HEK293T (cell line): ENCODE measurements at regions not wholly inside any gene's neighbourhood (a gene's known extent, or its start where the extent isn't known, plus 50 kb on each side); places are given as distances from the start of the nearest gene placed in this dataset.

Experiments used
- CTCF ChIA-PET: fragments of 350-600 bp; formaldehyde crosslinking; extraction: SDS; loops from one replicate; lab custom pipeline; 2021; ENCODE audit warnings: antibody characterized with exemption, inconsistent platforms; lab: Yijun Ruan, JAX
- POLR2A ChIA-PET: fragments of 350-600 bp; formaldehyde crosslinking; extraction: SDS; loops from one replicate; lab custom pipeline; 2020; ENCODE audit warnings: antibody characterized with exemption, inconsistent platforms; lab: Yijun Ruan, JAX
- DNase-seq: peaks from one replicate; pipeline ENCODE4 v3.0.0; 2012; ENCODE audit warnings: mixed read lengths; ENCODE audit errors: extremely low spot score
- ARNT ChIP-seq: fragments of 450-650 bp; IDR thresholded peaks from 2 replicates; pipeline ENCODE4 v1.6.1; 2017; ENCODE audit warnings: mild to moderate bottlenecking
- BHLHE40 ChIP-seq: fragments of 450-650 bp; IDR thresholded peaks from 2 replicates; pipeline ENCODE4 v1.6.1; 2016; ENCODE audit warnings: mild to moderate bottlenecking, moderate library complexity, borderline replicate concordance
- CTBP1 ChIP-seq: fragments of 450-650 bp; IDR thresholded peaks from 2 replicates; pipeline ENCODE4 v1.6.1; 2016; ENCODE audit warnings: borderline replicate concordance
- ELF4 ChIP-seq: fragments of 450-650 bp; IDR thresholded peaks from 2 replicates; pipeline ENCODE4 v1.6.1; 2017; ENCODE audit warnings: antibody characterized with exemption
- FOXA1 ChIP-seq: fragments of 450-650 bp; IDR thresholded peaks from 2 replicates; pipeline ENCODE4 v1.6.1; 2016; ENCODE audit warnings: mild to moderate bottlenecking
- FOXK2 ChIP-seq: fragments of 450-650 bp; IDR thresholded peaks from 2 replicates; pipeline ENCODE4 v1.6.1; 2016; ENCODE audit warnings: mild to moderate bottlenecking
- FOXM1 ChIP-seq: fragments of 450-650 bp; IDR thresholded peaks from 2 replicates; pipeline ENCODE4 v1.6.1; 2017; ENCODE audit warnings: mild to moderate bottlenecking, borderline replicate concordance
- HDGF ChIP-seq: fragments of 450-650 bp; IDR thresholded peaks from 2 replicates; pipeline ENCODE4 v1.6.1; 2017; ENCODE audit warnings: antibody characterized with exemption, borderline replicate concordance
- L3MBTL2 ChIP-seq: fragments of 450-650 bp; conservative IDR thresholded peaks from 2 replicates; pipeline ENCODE4 v1.6.1; 2016; ENCODE audit warnings: mild to moderate bottlenecking
- LEF1 ChIP-seq: fragments of 450-650 bp; IDR thresholded peaks from 2 replicates; pipeline ENCODE4 v1.6.1; 2017; ENCODE audit warnings: mild to moderate bottlenecking, borderline replicate concordance
- NFRKB ChIP-seq: fragments of 450-650 bp; IDR thresholded peaks from 2 replicates; pipeline ENCODE4 v1.6.1; 2016; ENCODE audit warnings: mild to moderate bottlenecking, moderate library complexity
- SP1 ChIP-seq: fragments of 450-650 bp; IDR thresholded peaks from 2 replicates; pipeline ENCODE4 v1.6.1; 2017
- SUZ12 ChIP-seq: fragments of 450-650 bp; IDR thresholded peaks from 2 replicates; pipeline ENCODE4 v1.6.1; 2016; ENCODE audit warnings: mild to moderate bottlenecking
- TARDBP ChIP-seq: fragments of 450-650 bp; IDR thresholded peaks from 2 replicates; pipeline ENCODE4 v1.6.1; 2016
- ZNF384 ChIP-seq: fragments of 450-650 bp; IDR thresholded peaks from 2 replicates; pipeline ENCODE4 v1.6.1; 2016
- TF ChIP-seq, protein P1 (sequence below): fragments of 450-650 bp; IDR thresholded peaks from 2 replicates; pipeline ENCODE4 v1.6.1; 2016

DNA sequence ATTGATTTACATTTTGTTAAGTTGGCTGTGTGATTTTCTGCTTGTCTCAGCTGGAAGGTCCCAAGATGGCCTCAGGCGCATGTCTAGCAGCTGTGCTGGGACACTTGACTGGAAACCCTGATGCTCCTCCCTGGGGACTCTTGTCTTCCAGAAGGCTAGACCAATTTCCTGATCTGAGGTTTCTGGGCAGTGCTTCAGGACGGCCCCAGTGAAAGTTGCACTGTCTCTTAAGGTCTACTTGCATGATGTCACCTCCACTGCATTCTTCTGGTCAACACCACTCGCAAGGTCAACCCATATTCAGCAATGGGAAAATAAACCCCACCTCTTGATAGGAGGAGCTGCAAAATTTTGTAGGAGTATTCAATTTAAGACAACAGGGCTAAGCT lies 116.0 kb downstream of the SALL1 start:
- TF ChIP-seq TARDBP, result no peak
- no peak for TF ChIP-seq FOXK2
- TF ChIP-seq, protein P1, sequence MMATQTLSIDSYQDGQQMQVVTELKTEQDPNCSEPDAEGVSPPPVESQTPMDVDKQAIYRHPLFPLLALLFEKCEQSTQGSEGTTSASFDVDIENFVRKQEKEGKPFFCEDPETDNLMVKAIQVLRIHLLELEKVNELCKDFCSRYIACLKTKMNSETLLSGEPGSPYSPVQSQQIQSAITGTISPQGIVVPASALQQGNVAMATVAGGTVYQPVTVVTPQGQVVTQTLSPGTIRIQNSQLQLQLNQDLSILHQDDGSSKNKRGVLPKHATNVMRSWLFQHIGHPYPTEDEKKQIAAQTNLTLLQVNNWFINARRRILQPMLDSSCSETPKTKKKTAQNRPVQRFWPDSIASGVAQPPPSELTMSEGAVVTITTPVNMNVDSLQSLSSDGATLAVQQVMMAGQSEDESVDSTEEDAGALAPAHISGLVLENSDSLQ, result no peak
- no peak for TF ChIP-seq ARNT
- no peak for TF ChIP-seq ZNF384
- TF ChIP-seq LEF1, result no peak
- TF ChIP-seq HDGF, result no peak
- no peak for TF ChIP-seq NFRKB
- TF ChIP-seq FOXA1, result no peak
- TF ChIP-seq BHLHE40, result no peak
- TF ChIP-seq FOXM1, result no peak
- POLR2A ChIA-PET, result no interaction called here
- CTCF ChIA-PET, result no interaction called here
- DNase-seq, result no peak

DNA sequence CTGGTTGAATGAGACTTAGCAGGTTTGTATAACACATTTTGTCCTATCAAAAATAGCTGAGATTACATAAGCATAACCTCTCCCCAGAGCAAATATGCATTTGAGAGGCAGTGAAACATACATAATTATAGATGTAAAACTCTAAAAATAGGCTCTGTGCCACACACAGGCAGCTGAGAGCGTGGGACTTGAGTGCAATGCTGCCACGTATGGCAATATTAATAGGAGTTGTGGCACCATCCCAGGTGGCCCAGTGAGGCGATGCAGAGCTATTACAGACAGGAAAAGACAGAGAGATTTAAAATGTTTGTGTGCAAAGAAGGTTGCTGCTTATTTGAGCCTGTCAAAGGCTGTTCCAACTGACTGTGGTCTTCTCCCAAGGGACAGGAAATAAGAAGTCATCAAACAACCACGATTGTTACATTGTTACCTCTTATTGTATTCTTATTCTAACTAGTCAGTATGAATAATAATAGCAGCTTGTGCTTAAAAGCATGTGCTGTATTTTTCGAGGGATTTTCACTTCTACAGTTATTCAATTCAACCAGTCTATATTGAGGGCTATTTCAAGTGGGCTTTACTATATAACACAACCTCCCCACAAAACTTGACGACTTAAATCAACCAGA lies 116.5 kb downstream of the SALL1 start:
- DNase-seq, result no peak
- ChIA-PET POLR2A (no interaction called here), CTCF (no interaction called here)
- TF ChIP-seq NFRKB (no peak), ARNT (no peak), TARDBP (no peak)

- DNase-seq, result no peak
- TF ChIP-seq, protein P1, result no peak
- TF ChIP-seq FOXM1 (no peak), ARNT (no peak), TARDBP (no peak), LEF1 (no peak), CTBP1 (no peak), FOXA1 (no peak), SP1 (no peak)
- ChIA-PET POLR2A (interaction anchor here (1.2 kb wide), 1 partner anchor 10 kb away, joined by 3 read pairs; no protein-coding TSS in a partner anchor), CTCF (interaction anchor here (1.3 kb wide), 1 partner anchor 18 kb away, joined by 4 read pairs; no protein-coding TSS in a partner anchor)
These were observed 119.5 kb downstream of the SALL1 start for GRCh38 chr16:51031598-51031997.

- TF ChIP-seq TARDBP (no peak), FOXM1 (no peak), ZNF384 (no peak), ARNT (no peak), ELF4 (no peak), FOXA1 (no peak), LEF1 (no peak), SP1 (no peak), L3MBTL2 (no peak), BHLHE40 (no peak), SUZ12 (no peak), NFRKB (no peak), HDGF (no peak)
- ChIA-PET CTCF (interaction anchor here (1.3 kb wide), 1 partner anchor 19 kb away, joined by 4 read pairs; no protein-coding TSS in a partner anchor), POLR2A (interaction anchor here (1.2 kb wide), 1 partner anchor 9 kb away, joined by 3 read pairs; no protein-coding TSS in a partner anchor)
- DNase-seq, result no peak
These were observed 120.6 kb downstream of the SALL1 start for GRCh38 chr16:51030516-51030915.

GRCh38 chr16:51025588-51026290 lies 125.3 kb downstream of the SALL1 start:
- TF ChIP-seq HDGF (no peak), CTBP1 (no peak), ELF4 (no peak), BHLHE40 (no peak), NFRKB (no peak), ZNF384 (no peak), ARNT (no peak), FOXK2 (no peak), SUZ12 (no peak), FOXM1 (no peak), SP1 (no peak), TARDBP (no peak), L3MBTL2 (no peak), FOXA1 (no peak)
- CTCF ChIA-PET, result no interaction called here
- no peak for DNase-seq
- POLR2A ChIA-PET, result no interaction called here

DNA sequence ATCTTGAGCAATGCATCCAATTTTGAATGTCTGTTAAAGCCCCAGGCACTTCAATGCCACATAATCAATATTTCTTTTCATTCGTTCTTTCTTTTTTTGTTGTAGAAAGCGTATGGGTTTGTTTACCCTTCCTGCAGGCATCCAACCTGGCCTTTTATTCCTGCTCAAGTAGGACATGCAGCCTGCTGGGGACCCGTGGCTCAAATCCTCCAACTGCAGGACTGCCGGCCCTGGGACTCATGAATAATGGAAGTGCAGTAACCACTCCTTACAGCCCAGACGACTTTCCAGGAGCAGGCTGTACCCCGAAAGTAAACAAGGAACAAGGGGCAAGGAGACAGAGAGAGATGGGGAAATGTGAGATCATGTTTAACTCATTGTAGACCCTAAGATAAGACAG lies 126.4 kb downstream of the SALL1 start:
- DNase-seq, result no peak
- TF ChIP-seq FOXA1 (no peak), SP1 (no peak), FOXK2 (no peak), NFRKB (no peak)
- ChIA-PET POLR2A (no interaction called here), CTCF (no interaction called here)

DNA sequence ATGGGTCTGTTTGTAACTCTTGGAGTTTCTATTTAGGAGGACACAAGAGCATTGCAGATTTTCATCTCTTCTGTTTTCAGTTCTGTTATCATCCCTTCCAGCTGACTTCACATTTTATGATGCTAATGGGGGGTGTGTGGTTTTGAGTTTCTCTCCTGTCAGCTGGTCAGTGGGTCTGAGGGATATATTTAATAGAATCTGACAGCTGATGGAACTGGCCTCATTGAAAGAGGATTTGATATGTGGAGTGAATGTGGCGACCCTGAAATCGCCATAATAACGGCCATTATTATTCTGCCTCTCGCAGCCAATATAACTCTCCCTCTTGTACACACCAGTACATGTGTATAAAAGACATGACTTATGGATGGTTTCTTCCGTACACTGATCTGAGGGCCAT lies 128.1 kb downstream of the SALL1 start:
- no peak for DNase-seq
- CTCF ChIA-PET, result no interaction called here
- POLR2A ChIA-PET, result no interaction called here
- TF ChIP-seq SUZ12 (no peak), ZNF384 (no peak), LEF1 (no peak), TARDBP (no peak), ARNT (no peak), BHLHE40 (no peak), L3MBTL2 (no peak), CTBP1 (no peak), NFRKB (no peak), FOXM1 (no peak), HDGF (no peak), SP1 (no peak), FOXK2 (no peak), ELF4 (no peak), FOXA1 (no peak)
- TF ChIP-seq, protein P1, result no peak
